HFFc6 (cell line): ENCODE measurements at regions not wholly inside any gene's neighbourhood (a gene's known extent, or its start where the extent isn't known, plus 50 kb on each side); places are given as distances from the start of the nearest gene placed in this dataset.

Experiments
- DNase-seq: peaks from one replicate; pipeline ENCODE4 v3.0.0-alpha.2; 2018
- H3K27ac Mint-ChIP-seq: 2 replicates; pipeline ENCODE4 v1.8.0; 2020; ENCODE audit warnings: mild to moderate bottlenecking, mixed read lengths
- H3K27me3 Mint-ChIP-seq: 2 replicates; pipeline ENCODE4 v1.8.0; 2021; ENCODE audit warnings: mild to moderate bottlenecking, moderate library complexity, mixed read lengths; ENCODE audit not compliant: insufficient read depth
- H3K36me3 Mint-ChIP-seq: 2 replicates; pipeline ENCODE4 v1.8.0; 2021; ENCODE audit warnings: low read depth, mixed read lengths
- H3K4me1 Mint-ChIP-seq: 2 replicates; pipeline ENCODE4 v1.8.0; 2020; ENCODE audit warnings: low read depth, mixed read lengths
- H3K4me3 Mint-ChIP-seq: 2 replicates; pipeline ENCODE4 v1.8.0; 2020; ENCODE audit warnings: mild to moderate bottlenecking, moderate library complexity, mixed read lengths
- H3K9me3 Mint-ChIP-seq: 2 replicates; pipeline ENCODE4 v1.8.0; 2020; ENCODE audit warnings: mild to moderate bottlenecking, mixed read lengths
- CTCF ChIP-seq: fragments of 200-600 bp; sonication (generic); IDR thresholded peaks from 2 replicates; pipeline ENCODE4 v1.5.0; 2021; ENCODE audit warnings: antibody characterized with exemption, mild to moderate bottlenecking

GRCh38 chr21:35202431-35202830 lies 153.3 kb upstream of the RUNX1 start:
- peak overlapping the region; percentile 99 for H3K27ac Mint-ChIP-seq

GRCh38 chr21:35201799-35202198 lies 152.7 kb upstream of the RUNX1 start:
- DNase-seq = no peak
- Mint-ChIP-seq H3K27ac (peak overlapping the region; percentile 99), H3K9me3 (no peaks in the 10 kb centered on the region), H3K4me1 (peaks cover 89% of the 10 kb centered on the region), H3K4me3 (no peak overlapping the region), H3K36me3 (peaks cover 4% of the 10 kb centered on the region; the same call in 1 of the 2 replicates), H3K27me3 (no peaks in the 10 kb centered on the region; the same call in 1 of the 2 replicates)
- no peak for TF ChIP-seq CTCF

More at GRCh38 chr21:35202431-35202830, 153.3 kb upstream of the RUNX1 start:
- no peaks in the 10 kb centered on the region for H3K9me3 Mint-ChIP-seq
- TF ChIP-seq CTCF = no peak
- H3K27me3 Mint-ChIP-seq = no peaks in the 10 kb centered on the region; the same call in 1 of the 2 replicates
- peak; percentile 45 for DNase-seq
- H3K4me1 Mint-ChIP-seq = peaks cover 88% of the 10 kb centered on the region
- peaks cover 4% of the 10 kb centered on the region; the same call in 1 of the 2 replicates for H3K36me3 Mint-ChIP-seq
- peak overlapping the region; percentile 80 for H3K4me3 Mint-ChIP-seq

- Mint-ChIP-seq H3K27me3 (no peaks in the 10 kb centered on the region; the same call in 1 of the 2 replicates), H3K9me3 (no peaks in the 10 kb centered on the region), H3K4me1 (peaks cover 89% of the 10 kb centered on the region), H3K4me3 (no peak overlapping the region), H3K36me3 (peaks cover 6% of the 10 kb centered on the region; the same call in 1 of the 2 replicates), H3K27ac (peak overlapping the region; percentile 42)
- DNase-seq = no peak
- TF ChIP-seq CTCF = no peak
These were observed 152.2 kb upstream of the RUNX1 start for GRCh38 chr21:35201288-35201687.

- H3K4me3 Mint-ChIP-seq = no peak overlapping the region
- DNase-seq = no peak
- H3K36me3 Mint-ChIP-seq = peaks cover 16% of the 10 kb centered on the region
- no peaks in the 10 kb centered on the region for H3K9me3 Mint-ChIP-seq
- no peak overlapping the region for H3K27ac Mint-ChIP-seq
- no peak for TF ChIP-seq CTCF
- H3K4me1 Mint-ChIP-seq = peaks cover 89% of the 10 kb centered on the region
- peaks cover 3% of the 10 kb centered on the region for H3K27me3 Mint-ChIP-seq
These were observed 150.6 kb upstream of the RUNX1 start for GRCh38 chr21:35199733-35200015.

- peaks cover 17% of the 10 kb centered on the region for H3K36me3 Mint-ChIP-seq
These were observed 150.1 kb upstream of the RUNX1 start for GRCh38 chr21:35198982-35199732.

More at GRCh38 chr21:35198982-35199732, 150.1 kb upstream of the RUNX1 start:
- H3K4me1 Mint-ChIP-seq = peaks cover 85% of the 10 kb centered on the region
- peak overlapping the region; percentile 86 for H3K27ac Mint-ChIP-seq
- H3K9me3 Mint-ChIP-seq = no peaks in the 10 kb centered on the region
- no peak overlapping the region for H3K4me3 Mint-ChIP-seq
- peaks cover 3% of the 10 kb centered on the region for H3K27me3 Mint-ChIP-seq
- TF ChIP-seq CTCF = no peak
- no peak for DNase-seq
